SH-SY5Y (cell line): ENCODE measurements at regions not wholly inside any gene's neighbourhood (a gene's known extent, or its start where the extent isn't known, plus 50 kb on each side); places are given as distances from the start of the nearest gene placed in this dataset.

Experiments
- GATA2 ChIP-seq: IDR thresholded peaks from 2 replicates; pipeline ENCODE4 v1.6.1; 2011; ENCODE audit warnings: mild to moderate bottlenecking, low read depth, low read length
- GATA3 ChIP-seq: IDR thresholded peaks from 2 replicates; pipeline ENCODE4 v1.6.1; 2011; ENCODE audit warnings: low read depth, mild to moderate bottlenecking, low read length, moderate library complexity

GRCh38 chr18:57901825-57902589 lies 98.9 kb upstream of the ATP8B1 start:
- TF ChIP-seq GATA2, result no peak
- no peak for TF ChIP-seq GATA3
